ENCODE measurements at regions not wholly inside any gene's neighbourhood (a gene's known extent, or its start where the extent isn't known, plus 50 kb on each side); places are given as distances from the start of the nearest gene placed in this dataset.

GRCh38 chr13:107886118-107886517 lies 329.2 kb downstream of the LIG4 start:
- intact Hi-C loops (cut with micrococcal nuclease): no loop called here
- H3K36me3 ChIP-seq (ENCODE audit: control insufficient read depth in 1 of 2, insufficient read depth in 2 of 2, low read length in 2 of 2): no peaks in the 10 kb centered on the region
- no peak for ATAC-seq
- POLR2A ChIA-PET: no interaction called here
- DNase-seq (ENCODE audit: low read depth, low spot score): no peak
- H3K9ac ChIP-seq (ENCODE audit: low read length): no peak overlapping the region
- no peak overlapping the region for H3K4me2 ChIP-seq (ENCODE audit: low read length)
- CTCF ChIA-PET: no interaction called here
- H3K27ac ChIP-seq (ENCODE audit: low read depth, low read length): no peak overlapping the region
- H3K9me3 ChIP-seq (ENCODE audit: control insufficient read depth in 1 of 2, insufficient read depth in 1 of 2, low read depth in 1 of 2, low read length in 2 of 2): peaks cover 5 to 23% of the 10 kb centered on the region in 2 experiments; a peak in 2 of 4 replicates
- RAD21 ChIA-PET (ENCODE audit: low non-redundant PET in 1 of 2, low total read pairs in 2 of 2, uncharacterized antibody in 2 of 2, unreplicated experiment in 2 of 2): no interaction called here
- no peaks in the 10 kb centered on the region for H4K20me1 ChIP-seq (ENCODE audit: insufficient read depth)
- TF ChIP-seq TCF7L2 (IDR thresholded peaks at IDR 0.05; ENCODE audit: borderline replicate concordance, extremely low read depth, insufficient read depth, insufficient read length): no peak
- TF ChIP-seq YY1 (IDR thresholded peaks at IDR 0.05; ENCODE audit: extremely low read depth, insufficient replicate concordance, low read depth, low read length): no peak
- no TSS peak for BruUV-seq (replicated peaks)
- no peaks in the 10 kb centered on the region for H3K79me2 ChIP-seq (ENCODE audit: insufficient read depth, low read length)
- no peak overlapping the region for H3K4me3 ChIP-seq (replicated peaks in 1 of 2; ENCODE audit: low read depth in 1 of 2, low read length in 2 of 2)
- no peaks in the 10 kb centered on the region for H3K4me1 ChIP-seq (ENCODE audit: control insufficient read depth in 1 of 2, insufficient read depth in 2 of 2, low read length in 2 of 2)
- no peaks in the 10 kb centered on the region for H3K27me3 ChIP-seq (ENCODE audit: insufficient read depth, low read length)
- H3K9me2 ChIP-seq (ENCODE audit: insufficient read depth): no peaks in the 10 kb centered on the region
- no peak overlapping the region for H2AFZ ChIP-seq (ENCODE audit: low read depth, low read length, poor library complexity, severe bottlenecking)

GRCh38 chr13:107884564-107884963 lies 330.8 kb downstream of the LIG4 start:
- intact Hi-C loops (cut with micrococcal nuclease): no loop called here
- Histone ChIP-seq H4K20me1 (ENCODE audit: insufficient read depth) (no peaks in the 10 kb centered on the region), H3K36me3 (ENCODE audit: control insufficient read depth in 1 of 2, insufficient read depth in 2 of 2, low read length in 2 of 2) (no peaks in the 10 kb centered on the region), H3K4me2 (ENCODE audit: low read length) (no peak overlapping the region), H3K27ac (ENCODE audit: low read depth, low read length) (no peak overlapping the region), H3K9ac (ENCODE audit: low read length) (no peak overlapping the region), H3K9me2 (ENCODE audit: insufficient read depth) (no peaks in the 10 kb centered on the region), H3K9me3 (ENCODE audit: control insufficient read depth in 1 of 2, insufficient read depth in 1 of 2, low read depth in 1 of 2, low read length in 2 of 2) (peaks cover 0 to 23% of the 10 kb centered on the region in 2 experiments; a peak in 2 of 4 replicates), H2AFZ (ENCODE audit: low read depth, low read length, poor library complexity, severe bottlenecking) (no peak overlapping the region), H3K4me3 (replicated peaks in 1 of 2; ENCODE audit: low read depth in 1 of 2, low read length in 2 of 2) (no peak overlapping the region), H3K4me1 (ENCODE audit: control insufficient read depth in 1 of 2, insufficient read depth in 2 of 2, low read length in 2 of 2) (no peaks in the 10 kb centered on the region), H3K79me2 (ENCODE audit: insufficient read depth, low read length) (no peaks in the 10 kb centered on the region), H3K27me3 (ENCODE audit: insufficient read depth, low read length) (no peaks in the 10 kb centered on the region)
- ChIA-PET RAD21 (ENCODE audit: low non-redundant PET in 1 of 2, low total read pairs in 2 of 2, uncharacterized antibody in 2 of 2, unreplicated experiment in 2 of 2) (no interaction called here), CTCF (no interaction called here), POLR2A (no interaction called here)
- BruUV-seq (replicated peaks): no TSS peak
- no peak for TF ChIP-seq ZNF274 (IDR thresholded peaks at IDR 0.05; ENCODE audit: low read depth, low read length)
- no peak for TF ChIP-seq CEBPB (IDR thresholded peaks at IDR 0.05; ENCODE audit: low read depth)
- TF ChIP-seq EZH2phosphoT487 (IDR thresholded peaks at IDR 0.05; ENCODE audit: borderline replicate concordance): no peak
- no peak for TF ChIP-seq ATF3 (IDR thresholded peaks at IDR 0.05)
- TF ChIP-seq EZH2 (IDR thresholded peaks at IDR 0.05): no peak
- no peak for TF ChIP-seq SIN3A (IDR thresholded peaks at IDR 0.05; ENCODE audit: low read depth)
- no peak for TF ChIP-seq YY1 (IDR thresholded peaks at IDR 0.05; ENCODE audit: extremely low read depth, insufficient replicate concordance, low read depth, low read length)
- TF ChIP-seq POLR2A (IDR thresholded peaks at IDR 0.05; ENCODE audit: borderline replicate concordance, extremely low read depth, insufficient read depth, insufficient read length): no peak
- no peak for TF ChIP-seq ELF1 (IDR thresholded peaks at IDR 0.05; ENCODE audit: borderline replicate concordance, low read depth)
- TF ChIP-seq MAX (IDR thresholded peaks at IDR 0.05): no peak
- TF ChIP-seq CTCF (IDR thresholded peaks at IDR 0.05 in 2 of 3, conservative IDR thresholded peaks at IDR 0.05 in 1 of 3; ENCODE audit: borderline replicate concordance in 1 of 3, insufficient read depth in 1 of 3, low read depth in 2 of 3, low read length in 2 of 3): no peak
- ATAC-seq (no peak), DNase-seq (ENCODE audit: low read depth, low spot score) (no peak)
